GM19025 (cell line): ENCODE measurements at regions not wholly inside any gene's neighbourhood (a gene's known extent, or its start where the extent isn't known, plus 50 kb on each side); places are given as distances from the start of the nearest gene placed in this dataset.
"Not testable (repeated sequence)": the region's sequence is repeated elsewhere in the genome, so short reads cannot be mapped to it uniquely, and the experiment has no call there.

ENCODE experiments used
- ATAC-seq: cut with Tn5 transposase; IDR thresholded peaks from one replicate; pipeline ENCODE4 v1.9.1; 2021; ENCODE audit warnings: mild to moderate bottlenecking, low read depth, moderate library complexity; ENCODE audit not compliant: unreplicated experiment

GRCh38 chr18:41096504-41096903, 858.5 kb upstream of the PIK3C3 start:
- no peak for ATAC-seq

- ATAC-seq = no peak
Measured at GRCh38 chr18:41077076-41077475, 878.0 kb upstream of the PIK3C3 start.

GRCh38 chr18:41075212-41075611, 879.8 kb upstream of the PIK3C3 start:
- no peak for ATAC-seq

GRCh38 chr18:41073372-41073954, 881.6 kb upstream of the PIK3C3 start:
- ATAC-seq = no peak

- no peak for ATAC-seq
Measured at GRCh38 chr18:41072946-41073345, 882.1 kb upstream of the PIK3C3 start.

- no peak for ATAC-seq
Measured at GRCh38 chr18:41071826-41072225, 883.2 kb upstream of the PIK3C3 start.

GRCh38 chr18:41069167-41069566, 885.9 kb upstream of the PIK3C3 start:
- no peak for ATAC-seq

- ATAC-seq = no peak
Measured at GRCh38 chr18:41064916-41065315, 890.1 kb upstream of the PIK3C3 start.

- ATAC-seq = no peak
Measured at GRCh38 chr18:41060967-41061366, 894.1 kb upstream of the PIK3C3 start.

- ATAC-seq = no peak
Measured at GRCh38 chr18:41059126-41059415, 896.0 kb upstream of the PIK3C3 start.

- no peak for ATAC-seq
Measured at GRCh38 chr18:41058351-41059125, 896.5 kb upstream of the PIK3C3 start.

GRCh38 chr18:41052625-41053024, 902.4 kb upstream of the PIK3C3 start:
- no peak for ATAC-seq

GRCh38 chr18:41046250-41046649, 908.8 kb upstream of the PIK3C3 start:
- not testable (repeated sequence) for ATAC-seq

GRCh38 chr18:41043876-41044275, 911.2 kb upstream of the PIK3C3 start:
- ATAC-seq = no peak

GRCh38 chr18:41042866-41043265, 912.2 kb upstream of the PIK3C3 start:
- no peak for ATAC-seq

- no peak for ATAC-seq
Measured at GRCh38 chr18:41038071-41038470, 917.0 kb upstream of the PIK3C3 start.

- ATAC-seq = no peak
Measured at GRCh38 chr18:41036346-41036745, 918.7 kb upstream of the PIK3C3 start.

- ATAC-seq = no peak
Measured at GRCh38 chr18:41034413-41034812, 920.6 kb upstream of the PIK3C3 start.

- no peak for ATAC-seq
Measured at GRCh38 chr18:41025666-41026065, 929.4 kb upstream of the PIK3C3 start.

- ATAC-seq = no peak
Measured at GRCh38 chr18:41024792-41025191, 930.2 kb upstream of the PIK3C3 start.

GRCh38 chr18:41022484-41022883, 932.5 kb upstream of the PIK3C3 start:
- ATAC-seq = no peak

- ATAC-seq = no peak
Measured at GRCh38 chr18:41021089-41021488, 933.9 kb upstream of the PIK3C3 start.
